GM12878 (cell line): ENCODE measurements at regions not wholly inside any gene's neighbourhood (a gene's known extent, or its start where the extent isn't known, plus 50 kb on each side); places are given as distances from the start of the nearest gene placed in this dataset.

Experiments used
- ATAC-seq: fragments of 200-7000 bp; cut with Tn5 transposase; 3 replicates; pipeline ENCODE4 v1.9.1; 2020; ENCODE audit warnings: mild to moderate bottlenecking, moderate library complexity
- BruUV-seq: library from RNA; stranded (reverse); fragments of 400-500 nt; replicated peaks from 2 replicates; lab custom pipeline; 2021; lab: Mats Ljungman, UMichigan
- CTCF ChIA-PET: fragments of 300-600 bp; sonication (Branson Sonifier 250); formaldehyde crosslinking; extraction: SDS; loops from one replicate; lab custom pipeline; 2021; ENCODE audit warnings: inconsistent platforms; lab: Yijun Ruan, JAX
- POLR2A ChIA-PET: fragments of 350-600 bp; formaldehyde crosslinking; extraction: SDS; loops from one replicate; lab custom pipeline; 2021; ENCODE audit warnings: inconsistent platforms; lab: Charles Lee
- RAD21 ChIA-PET: fragments of 300-600 bp; sonication (Branson Sonifier 250); formaldehyde crosslinking; loops from one replicate; lab custom pipeline; 2023; ENCODE audit warnings: antibody characterized with exemption; ENCODE audit not compliant: unreplicated experiment; lab: Charles Lee
- SMC1A ChIA-PET: fragments of 300-600 bp; sonication (Branson Sonifier 250); formaldehyde crosslinking; loops from one replicate; lab custom pipeline; 2023; ENCODE audit not compliant: unreplicated experiment, uncharacterized antibody; lab: Charles Lee
- DNase-seq: peaks from one replicate; pipeline ENCODE4 v3.0.0-alpha.2; 2011; ENCODE audit warnings: low read depth, low spot score
- FAIRE-seq: peaks from 3 replicates; lab custom pipeline; 2011; peaks lifted over from hg19 to GRCh38; lab: Jason Lieb, UNC
- H2AFZ ChIP-seq: 2 replicates; pipeline ENCODE4 v1.6.0; 2011; ENCODE audit warnings: low read depth, low read length, control low read depth; ENCODE audit not compliant: control insufficient read depth
- H3K27ac ChIP-seq: 2 replicates; pipeline ENCODE4 v1.5.1; 2011; ENCODE audit warnings: control low read depth; ENCODE audit not compliant: control insufficient read depth, insufficient read depth
- H3K27me3 ChIP-seq, 2 experiments: replicated peaks in 1 of 2; 2 replicates each; pipeline versions ENCODE4 v1.6.0 to v1.6.1; 2011; ENCODE audit warnings: low read length in 1 of 2; ENCODE audit not compliant: control insufficient read depth in 2 of 2, insufficient read depth in 2 of 2
- H3K36me3 ChIP-seq, 2 experiments: 2 replicates each; pipeline ENCODE4 v1.5.1; 2011; ENCODE audit warnings: low read length in 1 of 2; ENCODE audit not compliant: control insufficient read depth in 2 of 2, insufficient read depth in 2 of 2
- H3K4me1 ChIP-seq: 2 replicates; pipeline ENCODE4 v1.6.1; 2011; ENCODE audit warnings: mild to moderate bottlenecking, low read length, moderate library complexity, mixed read lengths; ENCODE audit not compliant: control insufficient read depth, insufficient read depth
- H3K4me2 ChIP-seq: 2 replicates; pipeline ENCODE4 v1.6.0; 2011; ENCODE audit warnings: control low read depth; ENCODE audit not compliant: control insufficient read depth, insufficient read depth
- H3K4me3 ChIP-seq: fragments of 200-600 bp; sonication (generic); 2 replicates; pipeline ENCODE4 v1.5.1; 2016
- H3K79me2 ChIP-seq: 2 replicates; pipeline ENCODE4 v1.6.0; 2011; ENCODE audit warnings: low read length; ENCODE audit not compliant: control insufficient read depth, insufficient read depth
- H3K9ac ChIP-seq: 2 replicates; pipeline ENCODE4 v1.8.0; 2011; ENCODE audit warnings: low read length, control low read depth, mixed read lengths; ENCODE audit not compliant: control insufficient read depth, insufficient read depth
- H3K9me3 ChIP-seq: replicated peaks from 3 replicates; pipeline ENCODE4 v1.5.1; 2011; ENCODE audit warnings: mild to moderate bottlenecking, low read length; ENCODE audit not compliant: control insufficient read depth, insufficient read depth
- H4K20me1 ChIP-seq: 2 replicates; pipeline ENCODE4 v1.6.0; 2011; ENCODE audit not compliant: control insufficient read depth, insufficient read depth
- HDAC6 ChIP-seq: fragments of 200-600 bp; sonication (generic); IDR thresholded peaks from one replicate; pipeline ENCODE4 v1.8.0; 2017; ENCODE audit warnings: antibody characterized with exemption; ENCODE audit not compliant: unreplicated experiment
- RAD21 ChIP-seq: IDR thresholded peaks from 2 replicates; pipeline ENCODE4 v1.6.1; 2011; ENCODE audit warnings: mild to moderate bottlenecking, low read depth, low read length, moderate library complexity; ENCODE audit not compliant: insufficient read depth
- WRNIP1 ChIP-seq: IDR thresholded peaks from 2 replicates; pipeline ENCODE4 v1.6.1; 2011; ENCODE audit warnings: low read depth, low read length, improper control_type of control experiment, borderline replicate concordance
- WGBS: methylation state at CpG from one replicate; pipeline ENCODE4 v1.1.6; 2016; ENCODE audit warnings: low lambda C conversion rate; ENCODE audit not compliant: insufficient replicate concordance, insufficient coverage; ENCODE audit errors: missing lambda C conversion rate; 5-methylcytosine and 5-hydroxymethylcytosine counted together
- in situ Hi-C: fragments of 300-500 bp; cut with MboI; formaldehyde crosslinking; loops from 9 replicates; pipeline ENCODE4 v1.14.3; 2018; ENCODE audit warnings: mixed read lengths
- intact Hi-C: fragments of 100-400 bp; cut with micrococcal nuclease; formaldehyde crosslinking; loops from one replicate; pipeline ENCODE4 v1.14.2; 2022; ENCODE audit not compliant: unreplicated experiment
- TF ChIP-seq, protein P1 (sequence below): IDR thresholded peaks from 2 replicates; pipeline ENCODE4 v1.6.1; 2011; ENCODE audit warnings: low read depth, mild to moderate bottlenecking, low read length, moderate library complexity, borderline replicate concordance; ENCODE audit errors: extremely low read depth
- TF ChIP-seq, protein P2 (sequence below): IDR thresholded peaks from 2 replicates; pipeline ENCODE4 v1.6.1; 2012; ENCODE audit warnings: improper control_type of control experiment, low read depth, low read length; ENCODE audit not compliant: insufficient replicate concordance

DNA sequence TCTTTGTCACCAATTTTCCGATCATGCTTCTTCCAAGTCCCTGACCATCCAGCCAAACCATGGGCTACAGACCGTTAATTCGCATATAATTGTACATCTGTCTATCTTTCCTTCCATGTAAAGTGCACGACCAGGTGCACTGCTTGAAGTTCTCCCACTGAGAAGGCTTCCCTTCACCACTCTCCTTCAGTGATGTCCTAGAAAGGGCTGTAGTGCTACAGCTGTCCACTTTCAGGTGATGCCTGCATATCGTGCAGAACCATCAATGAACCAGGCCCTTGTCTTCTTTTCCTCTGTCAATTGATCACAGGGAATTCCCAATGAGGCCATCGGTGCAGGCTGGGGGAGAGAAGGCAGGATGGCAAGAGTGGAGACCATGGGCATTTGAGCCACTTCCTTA is 148.9 kb downstream of the TMEM182 start:
- H3K36me3 ChIP-seq = no peaks in the 10 kb centered on the region
- RAD21 ChIA-PET = no interaction called here
- in situ Hi-C loops = no loop called here
- ATAC-seq = no peak
- H3K9me3 ChIP-seq = no peaks in the 10 kb centered on the region
- no peak overlapping the region for H3K27ac ChIP-seq
- H3K4me1 ChIP-seq = no peaks in the 10 kb centered on the region
- BruUV-seq = no TSS peak
- H3K9ac ChIP-seq = no peak overlapping the region
- H3K79me2 ChIP-seq = no peaks in the 10 kb centered on the region
- WGBS = 7% methylated on average over 6 of the region's 6 CpGs
- SMC1A ChIA-PET = no interaction called here
- no peak overlapping the region for H2AFZ ChIP-seq
- TF ChIP-seq, protein P1, sequence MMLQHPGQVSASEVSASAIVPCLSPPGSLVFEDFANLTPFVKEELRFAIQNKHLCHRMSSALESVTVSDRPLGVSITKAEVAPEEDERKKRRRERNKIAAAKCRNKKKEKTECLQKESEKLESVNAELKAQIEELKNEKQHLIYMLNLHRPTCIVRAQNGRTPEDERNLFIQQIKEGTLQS = no peak
- TF ChIP-seq HDAC6 = no peak
- TF ChIP-seq, protein P2, sequence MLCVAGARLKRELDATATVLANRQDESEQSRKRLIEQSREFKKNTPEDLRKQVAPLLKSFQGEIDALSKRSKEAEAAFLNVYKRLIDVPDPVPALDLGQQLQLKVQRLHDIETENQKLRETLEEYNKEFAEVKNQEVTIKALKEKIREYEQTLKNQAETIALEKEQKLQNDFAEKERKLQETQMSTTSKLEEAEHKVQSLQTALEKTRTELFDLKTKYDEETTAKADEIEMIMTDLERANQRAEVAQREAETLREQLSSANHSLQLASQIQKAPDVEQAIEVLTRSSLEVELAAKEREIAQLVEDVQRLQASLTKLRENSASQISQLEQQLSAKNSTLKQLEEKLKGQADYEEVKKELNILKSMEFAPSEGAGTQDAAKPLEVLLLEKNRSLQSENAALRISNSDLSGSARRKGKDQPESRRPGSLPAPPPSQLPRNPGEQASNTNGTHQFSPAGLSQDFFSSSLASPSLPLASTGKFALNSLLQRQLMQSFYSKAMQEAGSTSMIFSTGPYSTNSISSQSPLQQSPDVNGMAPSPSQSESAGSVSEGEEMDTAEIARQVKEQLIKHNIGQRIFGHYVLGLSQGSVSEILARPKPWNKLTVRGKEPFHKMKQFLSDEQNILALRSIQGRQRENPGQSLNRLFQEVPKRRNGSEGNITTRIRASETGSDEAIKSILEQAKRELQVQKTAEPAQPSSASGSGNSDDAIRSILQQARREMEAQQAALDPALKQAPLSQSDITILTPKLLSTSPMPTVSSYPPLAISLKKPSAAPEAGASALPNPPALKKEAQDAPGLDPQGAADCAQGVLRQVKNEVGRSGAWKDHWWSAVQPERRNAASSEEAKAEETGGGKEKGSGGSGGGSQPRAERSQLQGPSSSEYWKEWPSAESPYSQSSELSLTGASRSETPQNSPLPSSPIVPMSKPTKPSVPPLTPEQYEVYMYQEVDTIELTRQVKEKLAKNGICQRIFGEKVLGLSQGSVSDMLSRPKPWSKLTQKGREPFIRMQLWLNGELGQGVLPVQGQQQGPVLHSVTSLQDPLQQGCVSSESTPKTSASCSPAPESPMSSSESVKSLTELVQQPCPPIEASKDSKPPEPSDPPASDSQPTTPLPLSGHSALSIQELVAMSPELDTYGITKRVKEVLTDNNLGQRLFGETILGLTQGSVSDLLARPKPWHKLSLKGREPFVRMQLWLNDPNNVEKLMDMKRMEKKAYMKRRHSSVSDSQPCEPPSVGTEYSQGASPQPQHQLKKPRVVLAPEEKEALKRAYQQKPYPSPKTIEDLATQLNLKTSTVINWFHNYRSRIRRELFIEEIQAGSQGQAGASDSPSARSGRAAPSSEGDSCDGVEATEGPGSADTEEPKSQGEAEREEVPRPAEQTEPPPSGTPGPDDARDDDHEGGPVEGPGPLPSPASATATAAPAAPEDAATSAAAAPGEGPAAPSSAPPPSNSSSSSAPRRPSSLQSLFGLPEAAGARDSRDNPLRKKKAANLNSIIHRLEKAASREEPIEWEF = no peak
- TF ChIP-seq WRNIP1 = no peak
- TF ChIP-seq RAD21 = no peak
- TF ChIP-seq, all 136 proteins: peak for 0
- no peak overlapping the region for H3K4me2 ChIP-seq
- H3K4me3 ChIP-seq = no peak overlapping the region
- no peak for FAIRE-seq
- ChIA-PET CTCF (no interaction called here), POLR2A (no interaction called here)
- intact Hi-C loops = no loop called here
- H4K20me1 ChIP-seq = no peaks in the 10 kb centered on the region
- H3K27me3 ChIP-seq = no peaks in the 10 kb centered on the region
- no peak for DNase-seq
